Loucy (cell line): ENCODE measurements at regions not wholly inside any gene's neighbourhood (a gene's known extent, or its start where the extent isn't known, plus 50 kb on each side); places are given as distances from the start of the nearest gene placed in this dataset.

ENCODE experiments used
- EZH2phosphoT487 ChIP-seq: fragments of 200-600 bp; IDR thresholded peaks from 2 replicates; pipeline ENCODE4 v1.6.1; 2018; ENCODE audit warnings: antibody characterized with exemption, mild to moderate bottlenecking, moderate library complexity, borderline replicate concordance
- TF ChIP-seq, protein P1 (sequence below): fragments of 200-600 bp; sonication (generic); conservative IDR thresholded peaks from 2 replicates; pipeline ENCODE4 v1.5.1; 2014; ENCODE audit warnings: mild to moderate bottlenecking, antibody characterized with exemption, low read length

- TF ChIP-seq, protein P1, sequence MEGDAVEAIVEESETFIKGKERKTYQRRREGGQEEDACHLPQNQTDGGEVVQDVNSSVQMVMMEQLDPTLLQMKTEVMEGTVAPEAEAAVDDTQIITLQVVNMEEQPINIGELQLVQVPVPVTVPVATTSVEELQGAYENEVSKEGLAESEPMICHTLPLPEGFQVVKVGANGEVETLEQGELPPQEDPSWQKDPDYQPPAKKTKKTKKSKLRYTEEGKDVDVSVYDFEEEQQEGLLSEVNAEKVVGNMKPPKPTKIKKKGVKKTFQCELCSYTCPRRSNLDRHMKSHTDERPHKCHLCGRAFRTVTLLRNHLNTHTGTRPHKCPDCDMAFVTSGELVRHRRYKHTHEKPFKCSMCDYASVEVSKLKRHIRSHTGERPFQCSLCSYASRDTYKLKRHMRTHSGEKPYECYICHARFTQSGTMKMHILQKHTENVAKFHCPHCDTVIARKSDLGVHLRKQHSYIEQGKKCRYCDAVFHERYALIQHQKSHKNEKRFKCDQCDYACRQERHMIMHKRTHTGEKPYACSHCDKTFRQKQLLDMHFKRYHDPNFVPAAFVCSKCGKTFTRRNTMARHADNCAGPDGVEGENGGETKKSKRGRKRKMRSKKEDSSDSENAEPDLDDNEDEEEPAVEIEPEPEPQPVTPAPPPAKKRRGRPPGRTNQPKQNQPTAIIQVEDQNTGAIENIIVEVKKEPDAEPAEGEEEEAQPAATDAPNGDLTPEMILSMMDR, result no peak
- TF ChIP-seq EZH2phosphoT487, result no peak
These were observed 94.9 kb downstream of the NAV1 start for GRCh38 chr1:201633811-201634210.
